EL (cell line): ENCODE measurements at regions not wholly inside any gene's neighbourhood (a gene's known extent, or its start where the extent isn't known, plus 50 kb on each side); places are given as distances from the start of the nearest gene placed in this dataset.

Experiments
- DNase-seq: peaks from one replicate; pipeline ENCODE4 v3.0.0-alpha.2; 2016

- DNase-seq, result no peak
These were observed 270.2 kb upstream of the IMPG1 start for GRCh38 chr6:76342611-76343160.

DNA sequence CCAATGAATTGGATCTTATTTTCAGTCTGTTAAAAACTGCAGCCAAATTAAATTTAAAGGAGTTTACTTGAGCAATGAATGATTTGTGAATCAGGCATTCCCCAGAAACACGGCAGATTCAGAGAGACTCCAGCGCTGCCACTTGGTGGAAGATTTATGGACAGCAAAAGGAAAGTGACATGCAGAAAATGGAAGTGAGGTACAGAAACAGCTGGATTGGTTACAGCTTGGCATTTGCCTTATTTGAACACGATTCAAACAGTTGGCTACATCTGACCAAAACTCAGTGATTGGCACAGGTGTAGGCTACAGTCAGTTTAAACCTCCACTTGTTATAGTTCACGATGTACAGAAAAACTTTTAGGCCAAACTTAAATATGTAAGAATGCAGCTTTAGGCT, 257.6 kb upstream of the IMPG1 start:
- no peak for DNase-seq

GRCh38 chr6:76326871-76327270, 254.4 kb upstream of the IMPG1 start:
- no peak for DNase-seq
